H9 (cell line): ENCODE measurements at regions not wholly inside any gene's neighbourhood (a gene's known extent, or its start where the extent isn't known, plus 50 kb on each side); places are given as distances from the start of the nearest gene placed in this dataset.

Experiments
- DNase-seq: peaks from one replicate; pipeline ENCODE4 v3.0.0-alpha.2; 2017
- H2AFZ ChIP-seq: one replicate; pipeline ENCODE4 v1.6.1; 2013; ENCODE audit warnings: mild to moderate bottlenecking, low read length, control low read depth, moderate library complexity
- H2AK5ac ChIP-seq: 2 replicates; pipeline ENCODE4 v1.6.1; 2013; ENCODE audit warnings: low read length, control low read depth, mixed read lengths; ENCODE audit not compliant: insufficient read length
- H2BK120ac ChIP-seq: one replicate; pipeline ENCODE4 v1.6.1; 2013; ENCODE audit warnings: low read depth, mild to moderate bottlenecking, low read length, control low read depth, inconsistent platforms; ENCODE audit not compliant: poor library complexity, severe bottlenecking
- H2BK12ac ChIP-seq: 2 replicates; pipeline ENCODE4 v1.6.1; 2013; ENCODE audit warnings: low read length, control low read depth, mixed read lengths, low read depth; ENCODE audit not compliant: insufficient read length
- H2BK15ac ChIP-seq: 2 replicates; pipeline ENCODE4 v1.6.1; 2013; ENCODE audit warnings: low read depth, low read length, control low read depth
- H2BK20ac ChIP-seq: one replicate; pipeline ENCODE4 v1.6.1; 2013; ENCODE audit warnings: low read depth, mild to moderate bottlenecking, low read length, control low read depth, inconsistent platforms; ENCODE audit not compliant: poor library complexity, severe bottlenecking
- H2BK5ac ChIP-seq: 2 replicates; pipeline ENCODE4 v1.6.1; 2013; ENCODE audit warnings: low read length, control low read depth, mixed read lengths; ENCODE audit not compliant: insufficient read length
- H3K14ac ChIP-seq: 2 replicates; pipeline ENCODE4 v1.6.1; 2013; ENCODE audit warnings: low read length, control low read depth; ENCODE audit not compliant: insufficient read depth
- H3K18ac ChIP-seq: 2 replicates; pipeline ENCODE4 v1.6.1; 2013; ENCODE audit warnings: low read depth, mild to moderate bottlenecking, mixed read lengths, low read length, control low read depth; ENCODE audit not compliant: insufficient read length
- H3K23ac ChIP-seq: 2 replicates; pipeline ENCODE4 v1.6.1; 2013; ENCODE audit warnings: low read length, control low read depth, mixed read lengths, low read depth; ENCODE audit not compliant: insufficient read length
- H3K23me2 ChIP-seq: 2 replicates; pipeline ENCODE4 v1.6.1; 2013; ENCODE audit warnings: low read depth, mild to moderate bottlenecking, mixed read lengths, low read length, control low read depth; ENCODE audit not compliant: insufficient read length, poor library complexity, severe bottlenecking
- H3K27ac ChIP-seq: 2 replicates; pipeline ENCODE4 v1.5.1; 2013; ENCODE audit warnings: low read length, control low read depth, mixed read lengths, low read depth; ENCODE audit not compliant: insufficient read length
- H3K27me3 ChIP-seq: 2 replicates; pipeline ENCODE4 v1.6.1; 2013; ENCODE audit warnings: low read length, control low read depth, inconsistent platforms; ENCODE audit not compliant: insufficient read depth
- H3K4ac ChIP-seq: 2 replicates; pipeline ENCODE4 v1.6.1; 2013; ENCODE audit warnings: low read depth, mild to moderate bottlenecking, control low read depth, inconsistent platforms, low read length, moderate library complexity
- H3K4me1 ChIP-seq: 2 replicates; pipeline ENCODE4 v1.6.1; 2013; ENCODE audit warnings: low read length, control low read depth, inconsistent platforms; ENCODE audit not compliant: insufficient read depth
- H3K4me2 ChIP-seq: 2 replicates; pipeline ENCODE4 v1.6.1; 2013; ENCODE audit warnings: low read length, control low read depth, mixed read lengths; ENCODE audit not compliant: insufficient read length, insufficient read depth
- H3K56ac ChIP-seq: 2 replicates; pipeline ENCODE4 v1.6.1; 2013; ENCODE audit warnings: low read depth, mild to moderate bottlenecking, mixed read lengths, low read length, control low read depth; ENCODE audit not compliant: insufficient read length
- H3K79me1 ChIP-seq: 2 replicates; pipeline ENCODE4 v1.6.1; 2013; ENCODE audit warnings: low read depth, mild to moderate bottlenecking, moderate library complexity, low read length, control low read depth, inconsistent platforms; ENCODE audit not compliant: insufficient read depth, poor library complexity, severe bottlenecking
- H3K79me2 ChIP-seq: 2 replicates; pipeline ENCODE4 v1.6.1; 2013; ENCODE audit warnings: low read length, control low read depth, inconsistent platforms; ENCODE audit not compliant: insufficient read depth
- H3K9ac ChIP-seq: 2 replicates; pipeline ENCODE4 v1.6.1; 2013; ENCODE audit warnings: low read length, control low read depth, mixed read lengths; ENCODE audit not compliant: insufficient read length; ENCODE audit errors: extremely low read depth
- H3K9me3 ChIP-seq: one replicate; pipeline ENCODE4 v1.6.1; 2013; ENCODE audit warnings: low read depth, low read length, inconsistent platforms; ENCODE audit not compliant: control insufficient read depth
- H3T11ph ChIP-seq: one replicate; pipeline ENCODE4 v1.6.1; 2013; ENCODE audit warnings: mild to moderate bottlenecking, low read length, control low read depth, inconsistent platforms
- H4K20me1 ChIP-seq: one replicate; pipeline ENCODE4 v1.6.1; 2013; ENCODE audit not compliant: control insufficient read depth, insufficient read length, insufficient read depth
- H4K5ac ChIP-seq: 2 replicates; pipeline ENCODE4 v1.6.1; 2013; ENCODE audit warnings: low read depth, mild to moderate bottlenecking, mixed read lengths, low read length, control low read depth; ENCODE audit not compliant: insufficient read length
- H4K8ac ChIP-seq: replicated peaks from 2 replicates; pipeline ENCODE4 v1.6.1; 2013; ENCODE audit warnings: low read length, control low read depth, mixed read lengths, low read depth; ENCODE audit not compliant: insufficient read length
- H4K91ac ChIP-seq: 2 replicates; pipeline ENCODE4 v1.6.1; 2013; ENCODE audit warnings: low read depth, mild to moderate bottlenecking, moderate library complexity, mixed read lengths, low read length, control low read depth; ENCODE audit not compliant: insufficient read length
- H3K27ac Mint-ChIP-seq, 3 experiments: 2 replicates in 2 of 3; 3 replicates in 1 of 3; pipeline ENCODE4 v1.8.0; 2020 to 2021; ENCODE audit warnings: mixed read lengths in 3 of 3, mild to moderate bottlenecking in 1 of 3, moderate library complexity in 1 of 3
- H3K27me3 Mint-ChIP-seq: 2 replicates; pipeline ENCODE4 v1.8.0; 2021; ENCODE audit warnings: low read depth, mild to moderate bottlenecking, moderate library complexity, mixed read lengths
- H3K36me3 Mint-ChIP-seq, 3 experiments: 2 replicates in 2 of 3; 3 replicates in 1 of 3; pipeline ENCODE4 v1.8.0; 2020 to 2021; ENCODE audit warnings: low read depth in 3 of 3, mixed read lengths in 3 of 3; ENCODE audit not compliant: insufficient read depth in 1 of 3
- H3K4me1 Mint-ChIP-seq, 2 experiments: 2 replicates each; pipeline ENCODE4 v1.8.0; 2020; ENCODE audit warnings: mixed read lengths in 2 of 2
- H3K4me3 Mint-ChIP-seq, 2 experiments: 2 replicates in 1 of 2; 3 replicates in 1 of 2; pipeline ENCODE4 v1.8.0; 2020 to 2021; ENCODE audit warnings: mild to moderate bottlenecking in 2 of 2, mixed read lengths in 2 of 2, moderate library complexity in 1 of 2
- H3K9me3 Mint-ChIP-seq, 2 experiments: 2 replicates in 1 of 2; 3 replicates in 1 of 2; pipeline ENCODE4 v1.8.0; 2020; ENCODE audit warnings: mild to moderate bottlenecking in 2 of 2, mixed read lengths in 2 of 2, moderate library complexity in 1 of 2
- WGBS: extraction: QIAGEN DNeasy Blood & Tissue Kit; methylation state at CpG from one replicate; pipeline ENCODE4 v1.1.7; 2013; ENCODE audit warnings: missing lambda C conversion rate, low lambda C conversion rate, mixed read lengths; ENCODE audit not compliant: insufficient read length; ENCODE audit errors: extremely low coverage; 5-methylcytosine and 5-hydroxymethylcytosine counted together
- TF ChIP-seq, protein P1 (sequence below): fragments of 200-600 bp; sonication (generic); conservative IDR thresholded peaks from 3 replicates; pipeline ENCODE4 v1.8.0; 2021; ENCODE audit warnings: antibody characterized with exemption, mild to moderate bottlenecking

DNA sequence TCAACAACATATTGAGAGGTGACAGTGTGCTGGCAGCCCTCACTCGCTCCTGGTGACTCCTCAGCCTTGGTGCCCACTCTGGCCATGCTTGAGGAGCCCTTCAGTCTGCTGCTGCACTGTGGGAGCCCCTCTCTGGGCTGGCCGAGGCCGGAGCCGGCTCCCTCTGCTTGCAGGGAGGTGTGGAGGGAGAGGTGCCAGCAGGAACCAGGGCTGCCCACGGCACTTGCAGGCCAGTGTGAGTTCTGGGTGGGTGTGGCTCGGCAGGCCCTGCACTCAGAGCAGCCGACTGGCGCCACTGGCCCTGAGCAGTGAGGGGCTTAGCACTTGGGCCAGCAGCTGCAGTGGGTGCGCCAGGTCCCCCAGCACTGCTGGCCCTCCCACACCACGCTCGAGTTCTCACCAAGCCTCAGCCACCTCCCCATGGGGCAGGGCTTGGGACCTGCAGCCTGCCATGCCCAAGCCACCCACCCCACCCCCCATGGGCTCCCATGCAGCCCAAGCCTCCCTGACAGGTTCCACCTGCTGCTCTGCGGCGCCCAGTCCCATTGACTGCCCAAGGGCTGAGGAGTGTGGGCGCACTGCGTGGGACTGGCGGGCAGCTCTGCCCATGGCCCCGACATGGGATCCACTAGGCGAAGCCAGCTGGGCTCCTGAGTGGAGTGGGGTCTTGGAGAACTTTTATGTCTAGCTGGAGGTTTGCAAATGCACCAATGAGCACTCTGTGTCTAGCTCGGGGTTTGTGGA, 377.1 kb upstream of the ANKRD30A start:
- no peaks in the 10 kb centered on the region for H3K4me1 ChIP-seq
- H3K27ac Mint-ChIP-seq, result no peak overlapping the region
- H4K8ac ChIP-seq, result no peak overlapping the region
- H3K79me2 ChIP-seq, result no peaks in the 10 kb centered on the region
- H2AK5ac ChIP-seq, result no peak overlapping the region
- H3K4me2 ChIP-seq, result no peak overlapping the region
- H2BK12ac ChIP-seq, result no peak overlapping the region
- no peak for DNase-seq
- peaks cover 1 to 19% (median 8%) of the 10 kb centered on the region in 3 experiments; a peak in 4 of 7 replicates for H3K36me3 Mint-ChIP-seq
- no peak overlapping the region for H2BK20ac ChIP-seq
- H3K23ac ChIP-seq, result no peak overlapping the region
- H4K91ac ChIP-seq, result no peak overlapping the region
- H3K9me3 ChIP-seq, result no peaks in the 10 kb centered on the region
- TF ChIP-seq, protein P1, sequence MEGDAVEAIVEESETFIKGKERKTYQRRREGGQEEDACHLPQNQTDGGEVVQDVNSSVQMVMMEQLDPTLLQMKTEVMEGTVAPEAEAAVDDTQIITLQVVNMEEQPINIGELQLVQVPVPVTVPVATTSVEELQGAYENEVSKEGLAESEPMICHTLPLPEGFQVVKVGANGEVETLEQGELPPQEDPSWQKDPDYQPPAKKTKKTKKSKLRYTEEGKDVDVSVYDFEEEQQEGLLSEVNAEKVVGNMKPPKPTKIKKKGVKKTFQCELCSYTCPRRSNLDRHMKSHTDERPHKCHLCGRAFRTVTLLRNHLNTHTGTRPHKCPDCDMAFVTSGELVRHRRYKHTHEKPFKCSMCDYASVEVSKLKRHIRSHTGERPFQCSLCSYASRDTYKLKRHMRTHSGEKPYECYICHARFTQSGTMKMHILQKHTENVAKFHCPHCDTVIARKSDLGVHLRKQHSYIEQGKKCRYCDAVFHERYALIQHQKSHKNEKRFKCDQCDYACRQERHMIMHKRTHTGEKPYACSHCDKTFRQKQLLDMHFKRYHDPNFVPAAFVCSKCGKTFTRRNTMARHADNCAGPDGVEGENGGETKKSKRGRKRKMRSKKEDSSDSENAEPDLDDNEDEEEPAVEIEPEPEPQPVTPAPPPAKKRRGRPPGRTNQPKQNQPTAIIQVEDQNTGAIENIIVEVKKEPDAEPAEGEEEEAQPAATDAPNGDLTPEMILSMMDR, result no peak
- no peak overlapping the region for H2BK120ac ChIP-seq
- H3K14ac ChIP-seq, result no peak overlapping the region
- H3K27ac ChIP-seq, result no peak overlapping the region
- H3K79me1 ChIP-seq, result no peaks in the 10 kb centered on the region
- H3K56ac ChIP-seq, result no peak overlapping the region
- H3K4me1 Mint-ChIP-seq, result peaks cover 0 to 3% of the 10 kb centered on the region in 2 experiments; a peak in 2 of 4 replicates
- WGBS, result no CpG with 5 or more reads among the region's 19 CpGs
- H2BK15ac ChIP-seq, result no peak overlapping the region
- H3K9me3 Mint-ChIP-seq, result peaks cover 15 to 22% of the 10 kb centered on the region in 2 experiments
- H4K20me1 ChIP-seq, result no peaks in the 10 kb centered on the region
- H4K5ac ChIP-seq, result no peak overlapping the region
- no peaks in the 10 kb centered on the region for H3K27me3 ChIP-seq
- no peak overlapping the region for H3K18ac ChIP-seq
- no peak overlapping the region for H3K9ac ChIP-seq
- no peak overlapping the region for H2AFZ ChIP-seq
- no peak overlapping the region for H2BK5ac ChIP-seq
- H3K23me2 ChIP-seq, result no peaks in the 10 kb centered on the region
- H3K4me3 Mint-ChIP-seq, result no peak overlapping the region
- no peak overlapping the region for H3T11ph ChIP-seq
- H3K27me3 Mint-ChIP-seq, result no peaks in the 10 kb centered on the region
- H3K4ac ChIP-seq, result no peak overlapping the region
